Adrenal gland (tissue), 5 donors: ENCODE measurements at regions not wholly inside any gene's neighbourhood (a gene's known extent, or its start where the extent isn't known, plus 50 kb on each side); places are given as distances from the start of the nearest gene placed in this dataset.

Experiments
- POLR2A ChIP-seq, 2 donors: fragments of 450-650 bp; IDR thresholded peaks; one replicate each; pipeline ENCODE4 v1.6.1; 2017; ENCODE audit warnings: antibody characterized with exemption in 2 of 2, mild to moderate bottlenecking in 2 of 2, moderate library complexity in 1 of 2
- TF ChIP-seq, protein P1 (sequence below), 6 experiments: fragments of 450-650 bp in 4 of 6; fragments of 200-600 bp in 2 of 6; sonication (generic) in 1 of 6; IDR thresholded peaks; 1 replicate in 5 of 6; 2 replicates in 1 of 6; pipeline versions ENCODE4 v1.5.1 to v1.8.0; 2016 to 2021; ENCODE audit warnings: antibody characterized with exemption in 6 of 6, mild to moderate bottlenecking in 2 of 6, moderate library complexity in 1 of 6
- donor health status: DM: no; HTN: no; CAD: no.

- TF ChIP-seq, protein P1, sequence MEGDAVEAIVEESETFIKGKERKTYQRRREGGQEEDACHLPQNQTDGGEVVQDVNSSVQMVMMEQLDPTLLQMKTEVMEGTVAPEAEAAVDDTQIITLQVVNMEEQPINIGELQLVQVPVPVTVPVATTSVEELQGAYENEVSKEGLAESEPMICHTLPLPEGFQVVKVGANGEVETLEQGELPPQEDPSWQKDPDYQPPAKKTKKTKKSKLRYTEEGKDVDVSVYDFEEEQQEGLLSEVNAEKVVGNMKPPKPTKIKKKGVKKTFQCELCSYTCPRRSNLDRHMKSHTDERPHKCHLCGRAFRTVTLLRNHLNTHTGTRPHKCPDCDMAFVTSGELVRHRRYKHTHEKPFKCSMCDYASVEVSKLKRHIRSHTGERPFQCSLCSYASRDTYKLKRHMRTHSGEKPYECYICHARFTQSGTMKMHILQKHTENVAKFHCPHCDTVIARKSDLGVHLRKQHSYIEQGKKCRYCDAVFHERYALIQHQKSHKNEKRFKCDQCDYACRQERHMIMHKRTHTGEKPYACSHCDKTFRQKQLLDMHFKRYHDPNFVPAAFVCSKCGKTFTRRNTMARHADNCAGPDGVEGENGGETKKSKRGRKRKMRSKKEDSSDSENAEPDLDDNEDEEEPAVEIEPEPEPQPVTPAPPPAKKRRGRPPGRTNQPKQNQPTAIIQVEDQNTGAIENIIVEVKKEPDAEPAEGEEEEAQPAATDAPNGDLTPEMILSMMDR (IDR thresholded peaks at IDR 0.05): no peak
- TF ChIP-seq POLR2A (IDR thresholded peaks at IDR 0.05): no peak
These were observed 162.6 kb downstream of the SH2D4B start for GRCh38 chr10:80700252-80700651.
